22Rv1 (cell line): ENCODE measurements at regions not wholly inside any gene's neighbourhood (a gene's known extent, or its start where the extent isn't known, plus 50 kb on each side); places are given as distances from the start of the nearest gene placed in this dataset.

Experiments
- H3K27ac ChIP-seq: fragments of 450-650 bp; 2 replicates; pipeline ENCODE4 v1.5.1; 2017
- CTCF ChIP-seq: fragments of 450-650 bp; IDR thresholded peaks from 2 replicates; pipeline ENCODE4 v1.5.1; 2017; ENCODE audit warnings: mild to moderate bottlenecking
- ZFX ChIP-seq: fragments of 450-650 bp; IDR thresholded peaks from 2 replicates; pipeline ENCODE4 v1.6.1; 2017; ENCODE audit warnings: antibody characterized with exemption, borderline replicate concordance

GRCh38 chr16:79533292-79533691 is 67.2 kb downstream of the MAF start:
- TF ChIP-seq CTCF (no peak), ZFX (no peak)
- H3K27ac ChIP-seq = no peak overlapping the region

GRCh38 chr16:79532785-79533184 is 67.8 kb downstream of the MAF start:
- no peak overlapping the region for H3K27ac ChIP-seq
- TF ChIP-seq CTCF (no peak), ZFX (no peak)

GRCh38 chr16:79532273-79532672 is 68.3 kb downstream of the MAF start:
- no peak overlapping the region for H3K27ac ChIP-seq
- TF ChIP-seq ZFX (no peak), CTCF (no peak)

GRCh38 chr16:79528338-79528737 is 72.2 kb downstream of the MAF start:
- no peak overlapping the region for H3K27ac ChIP-seq
- TF ChIP-seq CTCF (no peak), ZFX (no peak)

GRCh38 chr16:79523971-79524370 is 76.6 kb downstream of the MAF start:
- TF ChIP-seq ZFX (no peak), CTCF (no peak)
- no peak overlapping the region for H3K27ac ChIP-seq

GRCh38 chr16:79519448-79519847 is 81.1 kb downstream of the MAF start:
- no peak overlapping the region for H3K27ac ChIP-seq
- TF ChIP-seq CTCF (no peak), ZFX (no peak)

GRCh38 chr16:79517156-79517555 is 83.4 kb downstream of the MAF start:
- H3K27ac ChIP-seq = no peak overlapping the region
- no peak for TF ChIP-seq CTCF
- TF ChIP-seq ZFX = no peak
